ENCODE measurements at regions not wholly inside any gene's neighbourhood (a gene's known extent, or its start where the extent isn't known, plus 50 kb on each side); places are given as distances from the start of the nearest gene placed in this dataset.

GRCh38 chr3:104598848-104599511 lies 767.7 kb upstream of the ALCAM start:
- H3K4me3 Mint-ChIP-seq = no peak overlapping the region
- TF ChIP-seq CTCF (IDR thresholded peaks at IDR 0.05) = no peak
- no peaks in the 10 kb centered on the region for H3K27me3 Mint-ChIP-seq (ENCODE audit: low read depth, poor library complexity)
- DNase-seq = no peak
- H3K9me3 Mint-ChIP-seq = no peaks in the 10 kb centered on the region
- no peaks in the 10 kb centered on the region for H3K36me3 Mint-ChIP-seq (ENCODE audit: low read depth)
- no peak overlapping the region for H3K27ac Mint-ChIP-seq
- H3K4me1 Mint-ChIP-seq = no peaks in the 10 kb centered on the region

- Mint-ChIP-seq H3K4me3 (no peak overlapping the region), H3K9me3 (peaks cover 17% of the 10 kb centered on the region), H3K4me1 (peaks cover 9% of the 10 kb centered on the region), H3K27ac (no peak overlapping the region), H3K36me3 (ENCODE audit: low read depth) (no peaks in the 10 kb centered on the region), H3K27me3 (ENCODE audit: low read depth, poor library complexity) (no peaks in the 10 kb centered on the region)
- TF ChIP-seq CTCF (IDR thresholded peaks at IDR 0.05) = no peak
- no peak for DNase-seq
Measured at GRCh38 chr3:104604326-104605010, 762.2 kb upstream of the ALCAM start.

GRCh38 chr3:104606812-104607211 lies 759.9 kb upstream of the ALCAM start:
- Mint-ChIP-seq H3K4me3 (no peak overlapping the region), H3K27ac (peak overlapping the region; percentile 19), H3K4me1 (peaks cover 9% of the 10 kb centered on the region), H3K36me3 (ENCODE audit: low read depth) (no peaks in the 10 kb centered on the region), H3K9me3 (peaks cover 17% of the 10 kb centered on the region), H3K27me3 (ENCODE audit: low read depth, poor library complexity) (no peaks in the 10 kb centered on the region)
- no peak for TF ChIP-seq CTCF (IDR thresholded peaks at IDR 0.05)
- no peak for DNase-seq

GRCh38 chr3:104610730-104611652 lies 755.7 kb upstream of the ALCAM start:
- DNase-seq = no peak
- Mint-ChIP-seq H3K36me3 (ENCODE audit: low read depth) (no peaks in the 10 kb centered on the region), H3K9me3 (peaks cover 17% of the 10 kb centered on the region), H3K4me3 (no peak overlapping the region), H3K27me3 (ENCODE audit: low read depth, poor library complexity) (no peaks in the 10 kb centered on the region), H3K4me1 (peaks cover 9% of the 10 kb centered on the region), H3K27ac (no peak overlapping the region)
- no peak for TF ChIP-seq CTCF (IDR thresholded peaks at IDR 0.05)

- Mint-ChIP-seq H3K4me1 (no peaks in the 10 kb centered on the region), H3K9me3 (peaks cover 17% of the 10 kb centered on the region), H3K27ac (no peak overlapping the region), H3K36me3 (ENCODE audit: low read depth) (no peaks in the 10 kb centered on the region), H3K27me3 (ENCODE audit: low read depth, poor library complexity) (no peaks in the 10 kb centered on the region), H3K4me3 (no peak overlapping the region)
- DNase-seq = no peak
- TF ChIP-seq CTCF (IDR thresholded peaks at IDR 0.05) = no peak
Measured at GRCh38 chr3:104612218-104612617, 754.5 kb upstream of the ALCAM start.
